Endothelial cell of umbilical vein (primary cell): ENCODE measurements at regions not wholly inside any gene's neighbourhood (a gene's known extent, or its start where the extent isn't known, plus 50 kb on each side); places are given as distances from the start of the nearest gene placed in this dataset.

Source experiments
- BruUV-seq: library from RNA; stranded (reverse); fragments of 400-500 nt; replicated peaks from 2 replicates; lab custom pipeline; 2021; lab: Mats Ljungman, UMichigan
- CTCF ChIA-PET: fragments of 300-600, 350-600 bp; sonication (Branson Sonifier 250); formaldehyde crosslinking; loops from one replicate; lab custom pipeline; 2021; ENCODE audit warnings: antibody characterized with exemption, inconsistent platforms; lab: Charles Lee
- POLR2A ChIA-PET: fragments of 300-600, 350-600 bp; sonication (Branson Sonifier 250); formaldehyde crosslinking; loops from one replicate; lab custom pipeline; 2021; ENCODE audit warnings: antibody characterized with exemption, inconsistent platforms; lab: Charles Lee
- DNase-seq: peaks from one replicate; pipeline ENCODE4 v3.0.0-alpha.2; 2011; ENCODE audit warnings: low read depth, low spot score
- FAIRE-seq: peaks from 2 replicates; lab custom pipeline; 2011; peaks lifted over from hg19 to GRCh38; lab: Jason Lieb, UNC
- H2AFZ ChIP-seq: 2 replicates; pipeline ENCODE4 v1.6.0; 2012; ENCODE audit warnings: low read depth, low read length, control low read depth, inconsistent platforms
- H3K27ac ChIP-seq: 2 replicates; pipeline ENCODE4 v1.5.1; 2011; ENCODE audit warnings: low read depth, mild to moderate bottlenecking, control low read depth, low read length, moderate library complexity; ENCODE audit not compliant: insufficient read depth
- H3K27me3 ChIP-seq, 2 experiments: 2 replicates each; pipeline versions ENCODE4 v1.6.0 to v1.6.1; 2011; ENCODE audit warnings: low read length in 2 of 2, mixed read lengths in 1 of 2; ENCODE audit not compliant: control insufficient read depth in 2 of 2, insufficient read depth in 2 of 2
- H3K36me3 ChIP-seq, 2 experiments: 2 replicates in 1 of 2; 3 replicates in 1 of 2; pipeline ENCODE4 v1.5.1; 2011; ENCODE audit warnings: low read length in 2 of 2, mild to moderate bottlenecking in 1 of 2, moderate library complexity in 1 of 2; ENCODE audit not compliant: control insufficient read depth in 2 of 2, insufficient read depth in 2 of 2; ENCODE audit errors: extremely low read depth in 1 of 2
- H3K4me1 ChIP-seq: 3 replicates; pipeline ENCODE4 v1.5.1; 2011; ENCODE audit warnings: mild to moderate bottlenecking, low read length; ENCODE audit not compliant: control insufficient read depth, insufficient read depth; ENCODE audit errors: extremely low read depth
- H3K4me2 ChIP-seq: 2 replicates; pipeline ENCODE4 v1.6.1; 2011; ENCODE audit warnings: low read length, control low read depth, mixed read lengths; ENCODE audit not compliant: insufficient read depth
- H3K4me3 ChIP-seq, 3 experiments: fragments of 200-600 bp in 1 of 3; sonication (generic), shearing (Covaris generic) in 1 of 3; replicated peaks in 1 of 3; 2 replicates each; pipeline ENCODE4 v1.5.1; 2011 to 2016; ENCODE audit warnings: control low read depth in 3 of 3, low read length in 3 of 3, mild to moderate bottlenecking in 2 of 3, inconsistent platforms in 1 of 3, low read depth in 1 of 3, moderate library complexity in 1 of 3; ENCODE audit not compliant: insufficient read depth in 1 of 3
- H3K79me2 ChIP-seq: 2 replicates; pipeline ENCODE4 v1.6.0; 2012; ENCODE audit warnings: low read length, inconsistent platforms; ENCODE audit not compliant: control insufficient read depth, insufficient read depth
- H3K9ac ChIP-seq: replicated peaks from 2 replicates; pipeline ENCODE3; 2011; ENCODE audit warnings: low read length, control low read depth; ENCODE audit not compliant: insufficient read depth; ENCODE audit errors: extremely low read depth
- H3K9me1 ChIP-seq: replicated peaks from 3 replicates; pipeline ENCODE4 v1.6.0; 2011; ENCODE audit warnings: mild to moderate bottlenecking, low read length; ENCODE audit not compliant: control insufficient read depth, insufficient read depth; ENCODE audit errors: extremely low read depth
- H3K9me3 ChIP-seq: replicated peaks from 2 replicates; pipeline ENCODE4 v1.5.1; 2012; ENCODE audit warnings: low read length, inconsistent platforms; ENCODE audit not compliant: control insufficient read depth, insufficient read depth
- H4K20me1 ChIP-seq: replicated peaks from 2 replicates; pipeline ENCODE3; 2011; ENCODE audit warnings: mild to moderate bottlenecking, low read length; ENCODE audit not compliant: control insufficient read depth, insufficient read depth; ENCODE audit errors: extremely low read depth
- CTCF ChIP-seq, 2 donors: IDR thresholded peaks; 1 replicate in 1 of 2; 2 replicates in 1 of 2; pipeline ENCODE4 v1.5.1; 2011; ENCODE audit warnings: low read length in 2 of 2, mild to moderate bottlenecking in 2 of 2, moderate library complexity in 2 of 2, control low read depth in 1 of 2, inconsistent platforms in 1 of 2, low read depth in 1 of 2; ENCODE audit not compliant: insufficient read depth in 1 of 2; ENCODE audit errors: extremely low read depth in 1 of 2
- EZH2 ChIP-seq: IDR thresholded peaks from 2 replicates; pipeline ENCODE4 v1.6.1; 2012; ENCODE audit warnings: borderline replicate concordance, low read depth, mild to moderate bottlenecking, moderate library complexity, low read length, inconsistent platforms; ENCODE audit not compliant: severe bottlenecking
- FOS ChIP-seq: IDR thresholded peaks from 2 replicates; pipeline ENCODE4 v1.6.1; 2011; ENCODE audit warnings: mild to moderate bottlenecking, low read length, moderate library complexity, borderline replicate concordance; ENCODE audit not compliant: insufficient read depth
- GATA2 ChIP-seq: IDR thresholded peaks from 2 replicates; pipeline ENCODE4 v1.7.0; 2011; ENCODE audit warnings: low read depth, mild to moderate bottlenecking, moderate library complexity, mixed read lengths, low read length; ENCODE audit not compliant: insufficient read length, insufficient read depth
- JUN ChIP-seq: IDR thresholded peaks from 2 replicates; pipeline ENCODE4 v1.6.1; 2011; ENCODE audit warnings: borderline replicate concordance, low read depth; ENCODE audit not compliant: insufficient read length, insufficient read depth
- POLR2A ChIP-seq: IDR thresholded peaks from 2 replicates; pipeline ENCODE4 v1.6.1; 2012; ENCODE audit warnings: low read depth, mild to moderate bottlenecking, control low read depth, low read length
- POLR2AphosphoS5 ChIP-seq: IDR thresholded peaks from 2 replicates; pipeline ENCODE4 v1.6.1; 2012; ENCODE audit warnings: low read depth, mild to moderate bottlenecking, control low read depth, low read length, moderate library complexity; ENCODE audit not compliant: insufficient read depth
- dilution Hi-C: fragments of 300-500 bp; cut with MboI; formaldehyde crosslinking; loops from one replicate; pipeline ENCODE4 v1.15.0; 2019; ENCODE audit warnings: low sequenced_read_pairs; ENCODE audit not compliant: extremely low pct_ligation_motif_present
- intact Hi-C: fragments of 100-400 bp; cut with micrococcal nuclease; formaldehyde crosslinking; loops from one replicate; pipeline ENCODE4 v1.10.0; 2022
- TF ChIP-seq, protein P1 (sequence below): IDR thresholded peaks from 2 replicates; pipeline ENCODE4 v1.6.1; 2011; ENCODE audit not compliant: insufficient read depth, insufficient read length

- dilution Hi-C loops (no loop called here), intact Hi-C loops (no loop called here)
- CTCF ChIA-PET = no interaction called here
- DNase-seq = no peak
- Histone ChIP-seq H3K27ac (no peak overlapping the region), H3K9me1 (no peaks in the 10 kb centered on the region), H3K79me2 (no peaks in the 10 kb centered on the region), H3K36me3 (no peaks in the 10 kb centered on the region), H3K27me3 (no peaks in the 10 kb centered on the region), H2AFZ (no peak overlapping the region), H3K9me3 (no peaks in the 10 kb centered on the region), H3K9ac (no peak overlapping the region), H3K4me2 (no peak overlapping the region), H3K4me1 (peaks cover 11% of the 10 kb centered on the region), H3K4me3 (no peak overlapping the region), H4K20me1 (no peaks in the 10 kb centered on the region)
- no TSS peak for BruUV-seq
- POLR2A ChIA-PET = no interaction called here
- no peak for TF ChIP-seq POLR2A
- no peak for TF ChIP-seq CTCF (IDR thresholded peaks at IDR 0.05; ENCODE audit: extremely low read depth in 1 of 2, insufficient read depth in 1 of 2, low read depth in 1 of 2, low read length in 2 of 2)
- no peak for TF ChIP-seq GATA2
- TF ChIP-seq POLR2AphosphoS5 = no peak
- TF ChIP-seq, protein P1, sequence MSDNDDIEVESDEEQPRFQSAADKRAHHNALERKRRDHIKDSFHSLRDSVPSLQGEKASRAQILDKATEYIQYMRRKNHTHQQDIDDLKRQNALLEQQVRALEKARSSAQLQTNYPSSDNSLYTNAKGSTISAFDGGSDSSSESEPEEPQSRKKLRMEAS = no peak
- no peak for TF ChIP-seq JUN
- FAIRE-seq = no peak
Measured at GRCh38 chr13:100880166-100880565, 205.6 kb upstream of the TMTC4 start.

DNA sequence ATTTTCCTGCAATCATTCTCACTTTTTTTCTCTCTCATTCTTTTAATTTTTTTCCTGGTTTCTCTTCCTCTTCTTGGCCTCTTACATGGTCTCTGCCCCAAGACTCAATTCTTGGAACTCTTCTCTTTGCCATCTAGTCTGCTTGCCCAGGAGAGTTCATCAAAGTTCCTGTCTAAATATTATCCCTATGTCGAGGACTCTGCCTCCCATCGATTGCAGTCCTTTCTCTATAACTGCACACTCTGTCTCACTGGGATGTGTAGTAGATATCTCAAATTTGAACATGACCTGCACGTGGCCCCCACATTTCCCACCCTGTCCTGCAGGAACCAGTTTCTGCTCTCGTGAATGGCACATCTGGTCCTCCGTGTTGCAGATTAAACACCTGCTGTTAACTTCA lies 204.7 kb upstream of the TMTC4 start:
- Histone ChIP-seq H3K27ac (no peak overlapping the region), H3K4me3 (no peak overlapping the region), H3K9me3 (no peaks in the 10 kb centered on the region), H3K4me2 (no peak overlapping the region), H3K4me1 (peaks cover 13% of the 10 kb centered on the region), H3K9me1 (no peaks in the 10 kb centered on the region), H3K9ac (no peak overlapping the region), H4K20me1 (no peaks in the 10 kb centered on the region), H2AFZ (no peak overlapping the region), H3K36me3 (no peaks in the 10 kb centered on the region), H3K79me2 (no peaks in the 10 kb centered on the region), H3K27me3 (no peaks in the 10 kb centered on the region)
- POLR2A ChIA-PET = no interaction called here
- TF ChIP-seq GATA2 = no peak
- no peak for TF ChIP-seq JUN
- no peak for TF ChIP-seq POLR2AphosphoS5
- TF ChIP-seq FOS = no peak
- TF ChIP-seq, protein P1 = no peak
- no peak for TF ChIP-seq EZH2
- TF ChIP-seq POLR2A = no peak
- no TSS peak for BruUV-seq
- CTCF ChIA-PET = interaction anchor here (1.6 kb wide), 1 partner anchor 11 kb away, joined by 4 read pairs; no protein-coding TSS in a partner anchor
- FAIRE-seq (no peak), DNase-seq (no peak)
- dilution Hi-C loops (no loop called here), intact Hi-C loops (loop anchor here (5.0 kb wide), 1 partner anchor 292 kb away; the partner anchor contains the start of gene GGACT)
